Ishikawa (cell line): ENCODE measurements at regions not wholly inside any gene's neighbourhood (a gene's known extent, or its start where the extent isn't known, plus 50 kb on each side); places are given as distances from the start of the nearest gene placed in this dataset.

Experiments used
- CEBPB ChIP-seq: IDR thresholded peaks from 2 replicates; pipeline ENCODE4 v1.6.1; 2012
- CREB1 ChIP-seq: IDR thresholded peaks from 2 replicates; pipeline ENCODE4 v1.6.1; 2012; ENCODE audit warnings: low read depth
- EP300 ChIP-seq: IDR thresholded peaks from 2 replicates; pipeline ENCODE4 v1.6.1; 2012; ENCODE audit warnings: borderline replicate concordance
- FOXM1 ChIP-seq: IDR thresholded peaks from 2 replicates; pipeline ENCODE4 v1.6.1; 2012; ENCODE audit warnings: low read depth, borderline replicate concordance
- MAX ChIP-seq: IDR thresholded peaks from 2 replicates; pipeline ENCODE4 v1.6.1; 2012
- NFIC ChIP-seq: IDR thresholded peaks from 2 replicates; pipeline ENCODE4 v1.6.1; 2012
- REST ChIP-seq: IDR thresholded peaks from 2 replicates; pipeline ENCODE4 v1.6.1; 2012; ENCODE audit warnings: low read depth, mild to moderate bottlenecking
- TAF1 ChIP-seq: IDR thresholded peaks from 2 replicates; pipeline ENCODE4 v1.6.1; 2012; ENCODE audit warnings: low read depth, mild to moderate bottlenecking
- TCF12 ChIP-seq: IDR thresholded peaks from 2 replicates; pipeline ENCODE4 v1.6.1; 2012; ENCODE audit warnings: low read depth
- TEAD4 ChIP-seq: IDR thresholded peaks from 2 replicates; pipeline ENCODE4 v1.6.1; 2012
- USF1 ChIP-seq: IDR thresholded peaks from 2 replicates; pipeline ENCODE4 v1.6.1; 2012
- YY1 ChIP-seq: IDR thresholded peaks from 2 replicates; pipeline ENCODE4 v1.6.1; 2012; ENCODE audit warnings: low read depth
- ZBTB7A ChIP-seq: IDR thresholded peaks from 2 replicates; pipeline ENCODE4 v1.6.1; 2012; ENCODE audit warnings: low read depth

GRCh38 chr3:73294537-73294936, 233.1 kb downstream of the EBLN2 start:
- TF ChIP-seq TAF1 = no peak
- no peak for TF ChIP-seq CREB1
- no peak for TF ChIP-seq EP300
- TF ChIP-seq YY1 = no peak
- TF ChIP-seq CEBPB = no peak
- no peak for TF ChIP-seq ZBTB7A
- no peak for TF ChIP-seq NFIC
- no peak for TF ChIP-seq MAX
- no peak for TF ChIP-seq FOXM1
- no peak for TF ChIP-seq TEAD4
- no peak for TF ChIP-seq TCF12
- no peak for TF ChIP-seq USF1
- no peak for TF ChIP-seq REST
